Activated T-cell treated with anti-CD3 and anti-CD28 coated beads for 24 hours (primary cell): ENCODE measurements at regions not wholly inside any gene's neighbourhood (a gene's known extent, or its start where the extent isn't known, plus 50 kb on each side); places are given as distances from the start of the nearest gene placed in this dataset.
"Not testable (repeated sequence)": the region's sequence is repeated elsewhere in the genome, so short reads cannot be mapped to it uniquely, and the experiment has no call there.

Source experiments
- DNase-seq: peaks from one replicate; pipeline ENCODE4 v3.0.0-alpha.2; 2020; ENCODE audit warnings: low read depth

- DNase-seq = no peak
Measured at GRCh38 chr2:219727771-219728429, 100.5 kb downstream of the SLC4A3 start.

GRCh38 chr2:219728991-219729487, 101.6 kb downstream of the SLC4A3 start:
- no peak for DNase-seq

- DNase-seq = no peak
Measured at GRCh38 chr2:219731173-219731572, 103.7 kb downstream of the SLC4A3 start.

GRCh38 chr2:219733106-219733505, 105.7 kb downstream of the SLC4A3 start:
- no peak for DNase-seq

GRCh38 chr2:219733746-219734145, 106.3 kb downstream of the SLC4A3 start:
- DNase-seq = no peak

GRCh38 chr2:219736209-219736608, 108.8 kb downstream of the SLC4A3 start:
- DNase-seq = no peak

GRCh38 chr2:219737270-219737691, 109.9 kb downstream of the SLC4A3 start:
- DNase-seq = no peak

GRCh38 chr2:219739066-219739465, 111.6 kb downstream of the SLC4A3 start:
- DNase-seq = no peak

- no peak for DNase-seq
Measured at GRCh38 chr2:219739866-219740440, 112.5 kb downstream of the SLC4A3 start.

GRCh38 chr2:219743548-219743947, 116.1 kb downstream of the SLC4A3 start:
- no peak for DNase-seq

- DNase-seq = no peak
Measured at GRCh38 chr2:219744066-219744465, 116.6 kb downstream of the SLC4A3 start.

- no peak for DNase-seq
Measured at GRCh38 chr2:219744600-219744999, 117.2 kb downstream of the SLC4A3 start.

- no peak for DNase-seq
Measured at GRCh38 chr2:219747637-219748036, 120.2 kb downstream of the SLC4A3 start.

- no peak for DNase-seq
Measured at GRCh38 chr2:219748671-219749570, 121.5 kb downstream of the SLC4A3 start.

- DNase-seq = not testable (repeated sequence)
Measured at GRCh38 chr2:219751121-219751520, 123.7 kb downstream of the SLC4A3 start.

- no peak for DNase-seq
Measured at GRCh38 chr2:219752726-219753125, 125.3 kb downstream of the SLC4A3 start.

GRCh38 chr2:219758907-219759680, 131.7 kb downstream of the SLC4A3 start:
- DNase-seq = no peak

- DNase-seq = no peak
Measured at GRCh38 chr2:219759801-219760200, 132.4 kb downstream of the SLC4A3 start.

GRCh38 chr2:219765231-219765911, 137.9 kb downstream of the SLC4A3 start:
- DNase-seq = no peak

- no peak for DNase-seq
Measured at GRCh38 chr2:219766658-219767057, 139.2 kb downstream of the SLC4A3 start.
